ENCODE measurements at regions not wholly inside any gene's neighbourhood (a gene's known extent, or its start where the extent isn't known, plus 50 kb on each side); places are given as distances from the start of the nearest gene placed in this dataset.

GRCh38 chr1:193333166-193333565, 146.8 kb upstream of the B3GALT2 start:
- no peaks in the 10 kb centered on the region for H3K27me3 ChIP-seq (ENCODE audit: control insufficient read depth, insufficient read depth, low read length)
- H3K9ac ChIP-seq (ENCODE audit: low read depth, low read length), result no peak overlapping the region
- no peaks in the 10 kb centered on the region for H3K4me1 ChIP-seq (ENCODE audit: control insufficient read depth, insufficient read depth, low read length)
- no peaks in the 10 kb centered on the region for H3K36me3 ChIP-seq (ENCODE audit: control insufficient read depth, insufficient read depth, low read length)
- H3K4me3 ChIP-seq (ENCODE audit: low read depth, low read length), result no peak overlapping the region
- H3K9me3 ChIP-seq (ENCODE audit: control insufficient read depth, insufficient read depth, low read length), result no peaks in the 10 kb centered on the region

GRCh38 chr1:193326296-193326695, 139.9 kb upstream of the B3GALT2 start:
- H3K27me3 ChIP-seq (ENCODE audit: control insufficient read depth, insufficient read depth, low read length), result no peaks in the 10 kb centered on the region
- no peaks in the 10 kb centered on the region for H3K4me1 ChIP-seq (ENCODE audit: control insufficient read depth, insufficient read depth, low read length)
- H3K36me3 ChIP-seq (ENCODE audit: control insufficient read depth, insufficient read depth, low read length), result no peaks in the 10 kb centered on the region
- H3K9ac ChIP-seq (ENCODE audit: low read depth, low read length), result no peak overlapping the region
- no peak overlapping the region for H3K4me3 ChIP-seq (ENCODE audit: low read depth, low read length)
- H3K9me3 ChIP-seq (ENCODE audit: control insufficient read depth, insufficient read depth, low read length), result no peaks in the 10 kb centered on the region

DNA sequence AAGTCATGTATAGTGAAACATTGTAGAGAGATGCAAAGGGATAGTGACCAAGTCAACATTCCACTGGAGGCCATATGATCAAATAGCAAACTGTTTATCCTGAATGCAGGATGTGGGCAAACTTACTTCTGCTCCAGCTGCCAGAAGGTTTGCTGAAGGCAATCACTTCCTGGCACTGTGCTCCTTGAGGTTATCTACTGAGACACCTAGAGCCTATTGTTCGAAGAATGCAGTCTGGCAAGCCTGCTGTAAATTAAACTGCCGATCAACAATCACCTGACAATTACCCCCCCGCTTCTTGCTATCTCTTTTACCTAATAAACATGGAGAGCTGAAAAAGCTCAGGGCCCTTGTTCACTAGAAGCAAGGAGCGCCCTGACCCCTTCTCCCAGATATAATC, 139.4 kb upstream of the B3GALT2 start:
- Histone ChIP-seq H3K4me1 (ENCODE audit: control insufficient read depth, insufficient read depth, low read length) (no peaks in the 10 kb centered on the region), H3K9me3 (ENCODE audit: control insufficient read depth, insufficient read depth, low read length) (no peaks in the 10 kb centered on the region), H3K27me3 (ENCODE audit: control insufficient read depth, insufficient read depth, low read length) (no peaks in the 10 kb centered on the region), H3K36me3 (ENCODE audit: control insufficient read depth, insufficient read depth, low read length) (no peaks in the 10 kb centered on the region), H3K4me3 (ENCODE audit: low read depth, low read length) (no peak overlapping the region), H3K9ac (ENCODE audit: low read depth, low read length) (no peak overlapping the region)

DNA sequence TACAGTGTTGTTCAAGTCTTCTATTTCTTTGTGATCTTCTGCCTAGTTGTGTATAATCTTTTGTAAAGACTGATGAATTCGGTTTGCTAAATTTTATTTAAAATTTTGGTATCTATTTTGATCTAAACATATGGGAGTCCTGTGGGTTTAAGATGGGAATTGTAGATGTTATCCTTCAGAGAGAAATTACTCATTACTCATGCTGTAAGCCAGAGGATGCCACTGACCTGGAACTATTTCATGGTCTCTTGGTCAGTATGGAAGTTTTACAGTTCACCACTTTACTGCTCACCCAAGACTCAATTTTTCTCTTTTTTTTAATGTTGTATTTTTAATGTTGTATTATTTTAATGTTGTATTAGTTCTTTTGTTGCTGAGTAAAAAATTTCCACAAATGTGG, 138.6 kb upstream of the B3GALT2 start:
- no peaks in the 10 kb centered on the region for H3K9me3 ChIP-seq (ENCODE audit: control insufficient read depth, insufficient read depth, low read length)
- H3K4me3 ChIP-seq (ENCODE audit: low read depth, low read length), result no peak overlapping the region
- no peaks in the 10 kb centered on the region for H3K4me1 ChIP-seq (ENCODE audit: control insufficient read depth, insufficient read depth, low read length)
- no peak overlapping the region for H3K9ac ChIP-seq (ENCODE audit: low read depth, low read length)
- no peaks in the 10 kb centered on the region for H3K27me3 ChIP-seq (ENCODE audit: control insufficient read depth, insufficient read depth, low read length)
- H3K36me3 ChIP-seq (ENCODE audit: control insufficient read depth, insufficient read depth, low read length), result no peaks in the 10 kb centered on the region

DNA sequence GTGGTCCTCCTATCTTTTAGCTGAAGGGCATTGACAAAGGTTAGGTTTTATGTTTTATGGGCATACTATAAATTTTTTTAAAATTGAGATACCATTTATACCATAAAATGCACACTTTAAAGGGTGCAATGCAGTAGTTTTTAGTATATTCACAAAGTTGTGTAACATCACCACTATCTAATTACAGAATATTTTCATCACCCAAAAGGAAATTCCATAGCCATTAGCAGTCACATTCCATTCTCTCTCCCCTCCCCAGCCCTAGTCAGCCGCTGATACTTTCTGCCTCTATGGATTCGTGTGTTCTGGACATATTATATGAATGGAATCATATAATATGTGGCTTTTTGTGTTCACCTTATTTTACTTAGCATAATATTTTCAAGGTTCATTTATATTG, 135.8 kb upstream of the B3GALT2 start:
- Histone ChIP-seq H3K4me3 (ENCODE audit: low read depth, low read length) (no peak overlapping the region), H3K9ac (ENCODE audit: low read depth, low read length) (no peak overlapping the region), H3K9me3 (ENCODE audit: control insufficient read depth, insufficient read depth, low read length) (no peaks in the 10 kb centered on the region), H3K36me3 (ENCODE audit: control insufficient read depth, insufficient read depth, low read length) (no peaks in the 10 kb centered on the region), H3K27me3 (ENCODE audit: control insufficient read depth, insufficient read depth, low read length) (no peaks in the 10 kb centered on the region), H3K4me1 (ENCODE audit: control insufficient read depth, insufficient read depth, low read length) (no peaks in the 10 kb centered on the region)

DNA sequence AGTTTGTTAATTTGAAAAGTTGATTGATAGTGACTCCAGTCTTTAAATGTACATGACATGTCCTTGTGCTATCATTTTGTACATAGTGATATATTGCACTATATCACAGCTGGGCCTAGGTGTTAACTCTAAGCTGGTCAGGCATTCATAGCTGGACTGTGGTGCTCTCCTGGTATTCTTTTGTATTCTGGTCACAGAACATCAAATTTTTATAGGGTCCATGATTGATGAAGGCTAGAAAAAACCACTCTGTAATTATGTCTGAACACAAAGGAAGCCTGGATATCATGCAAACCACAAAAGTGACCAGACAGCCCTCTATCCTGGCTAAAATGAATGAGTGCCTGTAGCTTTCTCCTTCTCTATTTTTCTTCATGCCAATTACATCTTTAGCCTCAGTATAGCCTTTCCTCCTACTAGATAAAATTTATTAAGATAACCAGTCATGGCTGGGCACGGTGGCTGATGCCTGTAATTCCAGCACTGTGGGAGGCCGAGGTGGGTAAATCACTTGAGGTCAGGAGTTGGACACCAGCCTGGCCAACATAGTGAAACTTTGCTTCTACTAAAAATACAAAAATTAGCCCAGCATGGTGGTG, 134.9 kb upstream of the B3GALT2 start:
- Histone ChIP-seq H3K9me3 (ENCODE audit: control insufficient read depth, insufficient read depth, low read length) (no peaks in the 10 kb centered on the region), H3K36me3 (ENCODE audit: control insufficient read depth, insufficient read depth, low read length) (no peaks in the 10 kb centered on the region), H3K4me3 (ENCODE audit: low read depth, low read length) (no peak overlapping the region), H3K27me3 (ENCODE audit: control insufficient read depth, insufficient read depth, low read length) (no peaks in the 10 kb centered on the region), H3K9ac (ENCODE audit: low read depth, low read length) (no peak overlapping the region), H3K4me1 (ENCODE audit: control insufficient read depth, insufficient read depth, low read length) (no peaks in the 10 kb centered on the region)

DNA sequence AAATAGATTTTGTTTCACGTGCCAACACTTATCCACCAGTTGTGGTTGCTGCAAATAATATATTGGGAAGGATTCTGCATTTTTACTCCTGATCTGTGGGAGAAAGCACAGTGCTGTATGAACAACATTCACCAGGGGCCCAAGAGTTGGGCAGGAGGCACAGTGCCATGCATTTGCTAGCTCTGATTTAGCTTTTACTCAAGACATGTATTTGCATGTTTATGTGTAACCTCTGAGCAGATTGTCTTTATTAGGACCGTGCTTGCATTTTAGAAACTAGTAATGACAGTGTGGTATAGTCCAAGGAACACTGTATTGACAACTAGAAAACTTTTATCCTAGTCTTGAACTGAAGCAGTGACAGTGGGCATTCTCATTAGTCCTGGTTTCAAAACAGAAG, 133.9 kb upstream of the B3GALT2 start:
- no peaks in the 10 kb centered on the region for H3K9me3 ChIP-seq (ENCODE audit: control insufficient read depth, insufficient read depth, low read length)
- H3K27me3 ChIP-seq (ENCODE audit: control insufficient read depth, insufficient read depth, low read length), result no peaks in the 10 kb centered on the region
- H3K9ac ChIP-seq (ENCODE audit: low read depth, low read length), result no peak overlapping the region
- no peak overlapping the region for H3K4me3 ChIP-seq (ENCODE audit: low read depth, low read length)
- H3K36me3 ChIP-seq (ENCODE audit: control insufficient read depth, insufficient read depth, low read length), result no peaks in the 10 kb centered on the region
- no peaks in the 10 kb centered on the region for H3K4me1 ChIP-seq (ENCODE audit: control insufficient read depth, insufficient read depth, low read length)

DNA sequence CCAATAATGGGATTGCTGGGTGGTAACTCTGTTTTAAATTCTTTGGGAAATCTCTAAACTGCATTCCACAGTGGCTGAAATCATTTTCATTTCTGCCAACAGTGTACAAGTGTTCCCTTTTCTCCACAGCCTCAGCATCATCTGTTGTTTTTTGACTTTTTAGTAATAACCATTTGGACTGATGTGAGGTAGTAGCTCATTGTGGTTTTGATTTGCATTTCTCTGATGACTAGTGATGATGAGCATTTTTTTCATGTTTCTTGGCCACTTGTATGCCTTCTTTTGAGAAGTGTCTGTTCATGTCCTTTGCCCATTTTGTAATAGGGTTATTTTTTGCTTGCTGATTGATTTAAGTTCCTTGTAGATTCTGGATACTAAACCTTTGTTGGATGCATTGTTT, 131.9 kb upstream of the B3GALT2 start:
- no peaks in the 10 kb centered on the region for H3K36me3 ChIP-seq (ENCODE audit: control insufficient read depth, insufficient read depth, low read length)

GRCh38 chr1:193313354-193314140, 127.1 kb upstream of the B3GALT2 start:
- Histone ChIP-seq H3K9me3 (ENCODE audit: control insufficient read depth, insufficient read depth, low read length) (no peaks in the 10 kb centered on the region), H3K4me1 (ENCODE audit: control insufficient read depth, insufficient read depth, low read length) (no peaks in the 10 kb centered on the region), H3K27me3 (ENCODE audit: control insufficient read depth, insufficient read depth, low read length) (no peaks in the 10 kb centered on the region), H3K36me3 (ENCODE audit: control insufficient read depth, insufficient read depth, low read length) (no peaks in the 10 kb centered on the region), H3K4me3 (ENCODE audit: low read depth, low read length) (no peak overlapping the region), H3K9ac (ENCODE audit: low read depth, low read length) (no peak overlapping the region)

More for the DNA sequence above, 131.9 kb upstream of the B3GALT2 start:
- H3K4me3 ChIP-seq (ENCODE audit: low read depth, low read length), result no peak overlapping the region
- H3K4me1 ChIP-seq (ENCODE audit: control insufficient read depth, insufficient read depth, low read length), result no peaks in the 10 kb centered on the region
- no peak overlapping the region for H3K9ac ChIP-seq (ENCODE audit: low read depth, low read length)
- no peaks in the 10 kb centered on the region for H3K27me3 ChIP-seq (ENCODE audit: control insufficient read depth, insufficient read depth, low read length)
- no peaks in the 10 kb centered on the region for H3K9me3 ChIP-seq (ENCODE audit: control insufficient read depth, insufficient read depth, low read length)

DNA sequence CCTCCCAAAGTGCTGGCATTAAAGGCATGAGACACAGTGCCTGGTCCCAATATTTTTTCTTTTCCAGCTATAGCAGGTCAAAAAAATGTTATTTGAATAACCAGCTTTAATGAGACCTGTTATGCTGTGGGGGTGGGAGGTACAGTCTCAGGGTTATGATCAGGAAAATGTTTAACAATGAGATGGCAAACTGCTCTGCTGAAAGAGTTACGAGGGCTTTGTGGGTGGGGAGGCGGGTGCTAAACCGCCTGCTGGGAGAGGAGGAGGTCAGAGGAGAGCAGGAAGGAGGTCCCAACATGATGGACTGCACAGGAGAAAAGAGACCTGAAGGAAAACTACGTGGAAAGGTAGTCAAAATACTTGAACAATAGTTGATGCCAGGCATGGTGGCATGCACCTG, 126.0 kb upstream of the B3GALT2 start:
- Histone ChIP-seq H3K9me3 (ENCODE audit: control insufficient read depth, insufficient read depth, low read length) (no peaks in the 10 kb centered on the region), H3K9ac (ENCODE audit: low read depth, low read length) (no peak overlapping the region), H3K4me3 (ENCODE audit: low read depth, low read length) (no peak overlapping the region), H3K27me3 (ENCODE audit: control insufficient read depth, insufficient read depth, low read length) (no peaks in the 10 kb centered on the region), H3K4me1 (ENCODE audit: control insufficient read depth, insufficient read depth, low read length) (no peaks in the 10 kb centered on the region), H3K36me3 (ENCODE audit: control insufficient read depth, insufficient read depth, low read length) (no peaks in the 10 kb centered on the region)

- Histone ChIP-seq H3K9me3 (ENCODE audit: control insufficient read depth, insufficient read depth, low read length) (no peaks in the 10 kb centered on the region), H3K36me3 (ENCODE audit: control insufficient read depth, insufficient read depth, low read length) (no peaks in the 10 kb centered on the region), H3K4me1 (ENCODE audit: control insufficient read depth, insufficient read depth, low read length) (no peaks in the 10 kb centered on the region), H3K27me3 (ENCODE audit: control insufficient read depth, insufficient read depth, low read length) (no peaks in the 10 kb centered on the region), H3K9ac (ENCODE audit: low read depth, low read length) (no peak overlapping the region), H3K4me3 (ENCODE audit: low read depth, low read length) (no peak overlapping the region)
These were observed 125.0 kb upstream of the B3GALT2 start for GRCh38 chr1:193311226-193311948.

DNA sequence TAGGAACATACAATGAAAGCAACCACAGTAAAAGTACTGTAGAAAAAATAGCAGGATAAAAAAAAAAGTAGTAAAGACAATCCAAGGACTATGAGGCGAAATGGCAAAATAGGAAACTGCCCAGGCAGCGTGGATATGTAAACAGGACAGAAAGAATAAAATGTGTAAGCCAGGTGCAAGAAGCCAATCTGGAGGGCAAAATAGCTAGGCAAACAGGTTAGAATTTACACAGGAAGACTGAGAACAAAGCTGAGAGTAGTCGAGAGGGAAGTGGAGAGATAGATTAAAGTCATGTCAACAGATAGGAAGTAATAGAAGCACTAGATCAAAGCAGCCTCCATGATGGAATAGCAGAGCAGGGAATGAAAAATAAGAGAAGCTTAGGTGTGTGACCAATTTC, 124.2 kb upstream of the B3GALT2 start:
- H3K36me3 ChIP-seq (ENCODE audit: control insufficient read depth, insufficient read depth, low read length), result no peaks in the 10 kb centered on the region
- H3K9me3 ChIP-seq (ENCODE audit: control insufficient read depth, insufficient read depth, low read length), result no peaks in the 10 kb centered on the region
- no peaks in the 10 kb centered on the region for H3K27me3 ChIP-seq (ENCODE audit: control insufficient read depth, insufficient read depth, low read length)
- H3K9ac ChIP-seq (ENCODE audit: low read depth, low read length), result no peak overlapping the region
- H3K4me3 ChIP-seq (ENCODE audit: low read depth, low read length), result no peak overlapping the region
- H3K4me1 ChIP-seq (ENCODE audit: control insufficient read depth, insufficient read depth, low read length), result no peaks in the 10 kb centered on the region

Measured in iPS-15b (cell line).